ENCODE measurements at regions not wholly inside any gene's neighbourhood (a gene's known extent, or its start where the extent isn't known, plus 50 kb on each side); places are given as distances from the start of the nearest gene placed in this dataset.
"Not testable (repeated sequence)": the region's sequence is repeated elsewhere in the genome, so short reads cannot be mapped to it uniquely, and the experiment has no call there.

- no peak for DNase-seq (ENCODE audit: low spot score)
These were observed 216.8 kb upstream of the CXADR start for GRCh38 chr21:17295997-17296396.

GRCh38 chr21:17299576-17299975, 213.3 kb upstream of the CXADR start:
- not testable (repeated sequence) for DNase-seq (ENCODE audit: low spot score)

- not testable (repeated sequence) for DNase-seq (ENCODE audit: low spot score)
These were observed 185.1 kb upstream of the CXADR start for GRCh38 chr21:17327715-17328114.

GRCh38 chr21:17334484-17334883, 178.4 kb upstream of the CXADR start:
- no peak for DNase-seq (ENCODE audit: low spot score)

- no peak for DNase-seq (ENCODE audit: low spot score)
These were observed 172.8 kb upstream of the CXADR start for GRCh38 chr21:17340081-17340480.

- no peak for DNase-seq (ENCODE audit: low spot score)
These were observed 169.8 kb upstream of the CXADR start for GRCh38 chr21:17343055-17343454.

GRCh38 chr21:17348357-17348756, 164.5 kb upstream of the CXADR start:
- no peak for DNase-seq (ENCODE audit: low spot score)

- no peak for DNase-seq (ENCODE audit: low spot score)
These were observed 164.0 kb upstream of the CXADR start for GRCh38 chr21:17348849-17349248.

GRCh38 chr21:17351766-17352165, 161.1 kb upstream of the CXADR start:
- DNase-seq (ENCODE audit: low spot score): no peak

- no peak for DNase-seq (ENCODE audit: low spot score)
These were observed 159.7 kb upstream of the CXADR start for GRCh38 chr21:17352996-17353655.

GRCh38 chr21:17359781-17360180, 153.1 kb upstream of the CXADR start:
- DNase-seq (ENCODE audit: low spot score): no peak

GRCh38 chr21:17368748-17369363, 144.0 kb upstream of the CXADR start:
- DNase-seq (ENCODE audit: low spot score): no peak

GRCh38 chr21:17370263-17370662, 142.6 kb upstream of the CXADR start:
- no peak for DNase-seq (ENCODE audit: low spot score)

GRCh38 chr21:17370916-17371315, 141.9 kb upstream of the CXADR start:
- no peak for DNase-seq (ENCODE audit: low spot score)

- DNase-seq (ENCODE audit: low spot score): peak; percentile 8
These were observed 141.4 kb upstream of the CXADR start for GRCh38 chr21:17371450-17371849.

- DNase-seq (ENCODE audit: low spot score): no peak
These were observed 140.6 kb upstream of the CXADR start for GRCh38 chr21:17372200-17372599.

- DNase-seq (ENCODE audit: low spot score): no peak
These were observed 126.3 kb upstream of the CXADR start for GRCh38 chr21:17386498-17386897.

- peak; percentile 51 for DNase-seq (ENCODE audit: low spot score)
These were observed 125.7 kb upstream of the CXADR start for GRCh38 chr21:17387030-17387617.

GRCh38 chr21:17388226-17388625, 124.6 kb upstream of the CXADR start:
- no peak for DNase-seq (ENCODE audit: low spot score)

GRCh38 chr21:17389311-17389710, 123.5 kb upstream of the CXADR start:
- no peak for DNase-seq (ENCODE audit: low spot score)

GRCh38 chr21:17390569-17390968, 122.3 kb upstream of the CXADR start:
- no peak for DNase-seq (ENCODE audit: low spot score)

GRCh38 chr21:17391811-17392340, 121.0 kb upstream of the CXADR start:
- DNase-seq (ENCODE audit: low spot score): no peak

GRCh38 chr21:17393413-17393812, 119.4 kb upstream of the CXADR start:
- no peak for DNase-seq (ENCODE audit: low spot score)
